ENCODE measurements at regions not wholly inside any gene's neighbourhood (a gene's known extent, or its start where the extent isn't known, plus 50 kb on each side); places are given as distances from the start of the nearest gene placed in this dataset.

- ChIA-PET POLR2A (no interaction called here), RAD21 (ENCODE audit: unreplicated experiment) (no interaction called here), CTCF (no interaction called here), SMC1A (ENCODE audit: uncharacterized antibody, unreplicated experiment) (no interaction called here)
- H2AFZ ChIP-seq (ENCODE audit: control insufficient read depth, low read depth, low read length): no peak overlapping the region
- DNase-seq (ENCODE audit: low read depth, low spot score): no peak
- ATAC-seq: no peak
- intact Hi-C loops (cut with micrococcal nuclease; ENCODE audit: unreplicated experiment): no loop called here
- TF ChIP-seq WRNIP1 (IDR thresholded peaks at IDR 0.05; ENCODE audit: borderline replicate concordance, low read depth, low read length) (no peak), MAX (IDR thresholded peaks at IDR 0.05; ENCODE audit: low read depth, low read length) (no peak), NR2C2 (IDR thresholded peaks at IDR 0.05; ENCODE audit: borderline replicate concordance, control insufficient read depth, insufficient read length, low read depth) (no peak), BMI1 (IDR thresholded peaks at IDR 0.05; ENCODE audit: borderline replicate concordance) (no peak), SKIL (IDR thresholded peaks at IDR 0.05; ENCODE audit: low read depth, poor library complexity, severe bottlenecking) (no peak), ZSCAN29 (IDR thresholded peaks at IDR 0.05) (no peak), CBX3 (IDR thresholded peaks at IDR 0.05; ENCODE audit: borderline replicate concordance, low read depth) (no peak), CEBPB (IDR thresholded peaks at IDR 0.05; ENCODE audit: borderline replicate concordance in 1 of 2, low read depth in 2 of 2, low read length in 2 of 2) (no peak), PAX8 (IDR thresholded peaks at IDR 0.05) (no peak), EP300 (IDR thresholded peaks at IDR 0.05; ENCODE audit: borderline replicate concordance in 1 of 2, control insufficient read depth in 1 of 2, low read depth in 2 of 2, low read length in 2 of 2) (no peak), PKNOX1 (IDR thresholded peaks at IDR 0.05) (no peak), CREM (IDR thresholded peaks at IDR 0.05; ENCODE audit: low read depth) (no peak)
- no peak for FAIRE-seq
- H3K79me2 ChIP-seq (ENCODE audit: control insufficient read depth, insufficient read depth, low read length): no peaks in the 10 kb centered on the region
- no peaks in the 10 kb centered on the region; a peak in 1 of 4 replicates for H3K27me3 ChIP-seq (replicated peaks in 1 of 2; ENCODE audit: control insufficient read depth in 2 of 2, insufficient read depth in 2 of 2, low read length in 1 of 2)
- in situ Hi-C loops (cut with MboI): no loop called here
- H3K36me3 ChIP-seq (ENCODE audit: control insufficient read depth in 2 of 2, insufficient read depth in 2 of 2, low read length in 1 of 2): no peaks in the 10 kb centered on the region
- no peaks in the 10 kb centered on the region for H3K4me1 ChIP-seq (ENCODE audit: control insufficient read depth, insufficient read depth, low read length)
- H3K9me3 ChIP-seq (replicated peaks; ENCODE audit: control insufficient read depth, insufficient read depth, low read length): no peaks in the 10 kb centered on the region
- no peak overlapping the region for H3K4me2 ChIP-seq (ENCODE audit: control insufficient read depth, insufficient read depth)
- BruUV-seq (replicated peaks): no TSS peak
- H3K27ac ChIP-seq (ENCODE audit: control insufficient read depth, insufficient read depth): no peak overlapping the region
- 26% methylated on average over 6 of the region's 6 CpGs for WGBS (ENCODE audit: insufficient coverage, insufficient replicate concordance, low lambda C conversion rate, missing lambda C conversion rate)
- no peak overlapping the region for H3K9ac ChIP-seq (ENCODE audit: control insufficient read depth, insufficient read depth, low read length)
- no peaks in the 10 kb centered on the region for H4K20me1 ChIP-seq (ENCODE audit: control insufficient read depth, insufficient read depth)
- H3K4me3 ChIP-seq: no peak overlapping the region
Measured at GRCh38 chr2:236417150-236417549, 152.5 kb upstream of the ACKR3 start.
